Sciatic nerve (tissue), 2 donors: ENCODE measurements at regions not wholly inside any gene's neighbourhood (a gene's known extent, or its start where the extent isn't known, plus 50 kb on each side); places are given as distances from the start of the nearest gene placed in this dataset.

ENCODE experiments used
- ATAC-seq: fragments of 200-7000 bp; cut with Tn5 transposase; one replicate; pipeline ENCODE4 v1.9.1; 2020; ENCODE audit warnings: mild to moderate bottlenecking, moderate library complexity
- DNase-seq: peaks from one replicate; pipeline ENCODE4 v3.0.0-alpha.2; 2020; ENCODE audit warnings: low spot score
- intact Hi-C: fragments of 100-400 bp; cut with DNase I; formaldehyde crosslinking; loops from one replicate; pipeline ENCODE4 v1.14.2; 2022
- donor health status: DM: no; HTN: no; CAD: no.
- donor health status: DM: no; HTN: no; CAD: no.

GRCh38 chr14:103204852-103205540, 81.7 kb downstream of the TNFAIP2 start:
- DNase-seq: peak; percentile 2
- intact Hi-C loops: loop anchor here (10.0 kb wide), 1 partner anchor 70 kb away; no protein-coding TSS in a partner anchor
- ATAC-seq: no peak

GRCh38 chr14:103205541-103205906, 82.3 kb downstream of the TNFAIP2 start:
- intact Hi-C loops: loop anchor here (10.0 kb wide), 1 partner anchor 69 kb away; no protein-coding TSS in a partner anchor
- ATAC-seq: no peak
- peak; percentile 53 for DNase-seq

GRCh38 chr14:103206023-103206481, 82.8 kb downstream of the TNFAIP2 start:
- ATAC-seq (peak; percentile 14), DNase-seq (no peak)
- intact Hi-C loops: loop anchor here (10.0 kb wide), 1 partner anchor 69 kb away; no protein-coding TSS in a partner anchor

- intact Hi-C loops: loop anchor here (10.0 kb wide), 1 partner anchor 68 kb away; no protein-coding TSS in a partner anchor
- ATAC-seq: peak; percentile 95
- peak; percentile 89 for DNase-seq
Measured at GRCh38 chr14:103206836-103207387, 83.7 kb downstream of the TNFAIP2 start.

GRCh38 chr14:103207388-103208072, 84.3 kb downstream of the TNFAIP2 start:
- DNase-seq (no peak), ATAC-seq (peak; percentile 20)
- intact Hi-C loops: loop anchor here (10.0 kb wide), 1 partner anchor 67 kb away; no protein-coding TSS in a partner anchor

GRCh38 chr14:103209054-103209453, 85.8 kb downstream of the TNFAIP2 start:
- ATAC-seq: no peak
- intact Hi-C loops: loop anchor here (10.0 kb wide), 1 partner anchor 66 kb away; no protein-coding TSS in a partner anchor
- DNase-seq: no peak

- intact Hi-C loops: loop anchor here (10.0 kb wide), 1 partner anchor 65 kb away; no protein-coding TSS in a partner anchor
- no peak for DNase-seq
- no peak for ATAC-seq
Measured at GRCh38 chr14:103209506-103209905, 86.2 kb downstream of the TNFAIP2 start.

GRCh38 chr14:103213331-103213730, 90.1 kb downstream of the TNFAIP2 start:
- no peak for DNase-seq
- intact Hi-C loops: no loop called here
- no peak for ATAC-seq

GRCh38 chr14:103214461-103214958, 91.2 kb downstream of the TNFAIP2 start:
- DNase-seq: no peak
- no peak for ATAC-seq
- intact Hi-C loops: no loop called here

- no peak for ATAC-seq
- intact Hi-C loops: no loop called here
- no peak for DNase-seq
Measured at GRCh38 chr14:103216399-103216798, 93.1 kb downstream of the TNFAIP2 start.

GRCh38 chr14:103216857-103217256, 93.6 kb downstream of the TNFAIP2 start:
- ATAC-seq: no peak
- intact Hi-C loops: no loop called here
- no peak for DNase-seq

- DNase-seq (no peak), ATAC-seq (no peak)
- intact Hi-C loops: no loop called here
Measured at GRCh38 chr14:103217538-103217937, 94.3 kb downstream of the TNFAIP2 start.

- ATAC-seq: peak; percentile 20
- intact Hi-C loops: no loop called here
- no peak for DNase-seq
Measured at GRCh38 chr14:103220134-103220981, 97.1 kb downstream of the TNFAIP2 start.

GRCh38 chr14:103220982-103221641, 97.9 kb downstream of the TNFAIP2 start:
- intact Hi-C loops: no loop called here
- ATAC-seq: no peak

GRCh38 chr14:103221781-103222358, 98.6 kb downstream of the TNFAIP2 start:
- ATAC-seq (no peak), DNase-seq (no peak)
- intact Hi-C loops: no loop called here

More at GRCh38 chr14:103220982-103221641, 97.9 kb downstream of the TNFAIP2 start:
- DNase-seq: no peak

GRCh38 chr14:103223818-103224352, 100.6 kb downstream of the TNFAIP2 start:
- no peak for DNase-seq
- ATAC-seq: no peak
- intact Hi-C loops: no loop called here

GRCh38 chr14:103225062-103225461, 101.8 kb downstream of the TNFAIP2 start:
- ATAC-seq: peak; percentile 49
- intact Hi-C loops: loop anchor here (5.0 kb wide), 1 partner anchor 1148 kb away; no protein-coding TSS in a partner anchor
- DNase-seq: no peak
